GM19240 (cell line): ENCODE measurements at regions not wholly inside any gene's neighbourhood (a gene's known extent, or its start where the extent isn't known, plus 50 kb on each side); places are given as distances from the start of the nearest gene placed in this dataset.

Experiments used
- DNase-seq: peaks from one replicate; pipeline ENCODE4 v3.0.0; 2011; ENCODE audit warnings: low spot score; ENCODE audit not compliant: insufficient read length

GRCh38 chr22:48319321-48320047, 1508.2 kb downstream of the BRD1 start:
- no peak for DNase-seq

DNA sequence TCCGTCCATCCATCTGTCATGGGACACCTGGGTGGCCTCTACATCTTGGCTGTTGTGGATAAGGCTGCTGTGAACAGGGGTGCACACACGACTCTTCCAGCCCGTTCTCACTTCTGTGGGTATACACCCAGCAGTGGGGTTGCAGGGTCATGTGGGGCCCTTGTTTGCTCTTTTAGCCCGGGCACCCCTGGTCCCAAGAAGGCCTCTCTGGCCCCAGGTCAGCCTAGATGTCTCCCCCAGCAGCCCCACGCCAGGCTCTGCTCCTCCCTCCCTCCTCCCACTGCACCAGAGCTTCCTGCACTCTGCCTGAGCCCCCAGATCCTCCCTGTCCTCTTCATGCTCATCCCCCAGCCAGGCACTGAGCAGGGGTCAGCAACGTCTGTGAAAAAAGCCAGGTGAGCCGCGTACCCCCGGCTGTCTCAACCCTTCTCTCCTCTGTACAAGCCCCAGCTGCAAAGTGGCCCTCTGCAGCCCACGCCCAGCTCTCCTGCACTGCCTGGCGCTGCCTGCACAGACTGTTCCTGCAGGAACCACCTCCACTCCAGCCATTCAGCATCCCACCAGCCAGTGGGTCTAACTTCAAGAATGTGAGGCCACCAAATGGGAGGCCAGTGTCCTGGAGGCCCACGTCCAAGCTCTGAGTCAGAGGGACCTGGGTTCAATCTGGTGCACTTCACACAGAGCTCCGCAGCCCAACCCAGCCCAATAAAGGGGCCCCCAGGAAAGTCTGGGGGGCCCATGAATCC, 1508.9 kb downstream of the BRD1 start:
- DNase-seq = no peak

DNA sequence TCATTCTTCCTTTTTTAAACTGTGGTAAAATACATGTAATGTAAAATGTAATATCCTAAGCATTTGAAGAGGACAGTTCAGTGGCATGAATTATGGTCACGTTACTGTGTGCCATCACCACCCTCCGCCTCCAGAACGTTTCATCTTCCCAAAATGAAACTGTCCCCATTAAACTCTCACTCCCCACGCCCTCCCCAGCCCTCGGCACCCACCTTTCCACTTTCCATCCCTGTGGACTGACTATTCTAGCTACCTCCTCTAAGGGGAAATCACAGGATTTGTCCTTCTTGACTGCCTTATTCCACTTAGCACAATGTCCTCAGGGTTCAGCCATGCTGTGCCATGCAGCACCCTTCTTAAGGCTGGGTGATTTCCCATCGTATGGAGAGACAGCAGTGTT, 1509.5 kb downstream of the BRD1 start:
- no peak for DNase-seq

DNA sequence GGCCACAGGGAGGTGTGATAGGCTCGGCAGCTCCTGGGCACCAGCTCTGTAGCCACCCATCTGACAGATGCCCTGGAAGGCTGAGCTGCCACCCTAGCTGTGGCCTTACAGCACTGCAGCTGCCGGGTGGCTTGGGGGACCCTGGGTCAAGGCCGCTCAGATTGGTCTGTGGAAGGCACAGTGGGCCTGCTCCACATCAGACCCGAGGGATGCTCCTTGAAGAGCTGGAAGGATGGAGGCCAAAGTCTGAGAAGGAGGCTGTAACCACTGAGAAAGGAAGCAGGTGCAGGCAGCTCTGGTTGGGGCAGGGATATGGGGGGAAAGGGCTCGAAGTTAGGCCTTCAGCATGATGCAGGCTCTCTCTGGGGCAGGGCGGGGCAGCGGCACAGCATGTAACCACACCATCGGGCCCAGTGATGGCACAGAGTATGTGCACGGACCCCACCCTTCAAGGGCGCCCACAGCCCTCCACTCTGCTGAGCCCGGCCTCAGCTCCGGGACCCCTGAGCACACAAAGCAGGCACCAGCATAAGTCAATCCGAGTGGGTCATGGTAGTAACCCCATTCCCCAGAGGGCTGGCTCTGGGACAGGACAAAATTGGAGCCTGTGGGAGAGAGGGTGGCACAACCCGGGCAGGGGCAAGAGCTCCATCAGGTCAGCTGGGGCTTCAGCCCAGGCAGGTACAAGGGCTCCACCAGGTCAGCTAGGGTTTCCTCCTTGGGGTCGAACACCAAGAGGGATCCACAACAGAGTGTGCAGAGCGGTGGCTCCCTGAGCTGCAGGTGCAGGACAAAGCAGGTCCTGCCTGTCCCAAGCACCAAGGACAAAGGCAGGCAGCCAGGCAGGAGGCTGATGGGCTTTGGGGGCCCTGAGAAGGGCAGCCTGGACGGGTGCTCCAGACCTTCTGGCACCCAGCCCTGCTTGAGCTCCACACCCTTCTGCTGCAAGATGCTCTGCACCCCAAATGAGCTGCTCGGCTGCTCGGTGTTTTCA, 1511.1 kb downstream of the BRD1 start:
- no peak for DNase-seq

DNA sequence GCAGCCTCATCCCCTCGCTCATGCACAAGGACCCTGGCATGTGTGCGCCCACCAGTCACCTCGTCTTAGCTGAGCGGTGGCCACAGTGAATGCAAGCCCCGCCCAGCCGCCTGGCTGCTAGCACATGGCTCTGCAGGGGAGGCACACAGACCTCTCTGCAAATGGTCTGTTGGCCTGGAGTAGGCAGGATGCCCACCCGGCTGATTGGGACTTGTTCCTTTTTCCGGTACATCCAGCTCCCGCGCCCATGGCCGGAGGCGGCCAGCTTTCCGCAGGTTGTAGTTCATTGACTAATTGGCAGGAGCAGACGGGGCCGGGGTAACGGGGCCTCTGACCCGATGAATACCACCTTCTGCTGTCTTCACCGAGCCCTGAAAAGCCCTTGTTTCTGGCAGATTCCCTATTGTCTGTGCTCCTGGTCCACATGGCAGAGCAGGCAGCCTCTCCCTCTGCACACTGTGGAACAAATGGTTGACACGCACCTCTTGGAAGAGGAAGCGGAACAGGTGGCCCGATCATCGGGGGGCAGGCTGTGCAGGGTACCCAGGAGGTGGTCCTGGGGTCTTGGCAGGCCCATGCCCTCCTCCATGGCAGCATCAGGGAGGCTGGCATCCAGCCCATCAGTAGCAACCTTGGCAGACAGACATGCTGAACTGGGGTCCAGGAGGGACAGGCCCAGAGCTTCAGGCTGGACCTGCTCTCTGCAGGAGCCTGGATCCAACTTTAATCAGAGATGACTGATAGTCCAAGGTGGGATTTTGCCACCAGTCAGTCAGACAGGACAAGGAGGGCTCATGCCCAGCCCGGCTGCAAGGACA, 1512.0 kb downstream of the BRD1 start:
- no peak for DNase-seq

- DNase-seq = no peak
Measured at GRCh38 chr22:48314073-48314472, 1513.6 kb downstream of the BRD1 start.

GRCh38 chr22:48313175-48313830, 1514.4 kb downstream of the BRD1 start:
- no peak for DNase-seq

DNA sequence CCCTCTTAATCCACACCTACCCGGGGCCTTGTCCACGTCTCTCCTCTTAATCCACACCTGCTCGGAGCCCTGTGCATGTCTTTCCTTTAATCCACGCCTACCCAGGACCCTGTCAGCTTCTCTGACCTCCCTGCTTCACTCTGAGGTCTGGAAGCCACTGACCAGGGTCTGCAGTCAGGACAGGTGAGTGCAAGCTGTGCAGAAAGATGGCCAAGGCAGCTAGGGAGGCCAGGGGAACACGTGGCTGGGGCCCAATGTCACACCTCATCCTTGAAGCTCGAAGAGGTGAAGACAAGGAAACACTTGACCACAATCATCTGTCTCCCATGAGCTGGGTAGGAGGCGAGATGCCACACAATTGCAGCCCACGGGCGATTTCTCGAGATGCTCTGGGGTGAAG, 1516.9 kb downstream of the BRD1 start:
- DNase-seq = no peak

DNA sequence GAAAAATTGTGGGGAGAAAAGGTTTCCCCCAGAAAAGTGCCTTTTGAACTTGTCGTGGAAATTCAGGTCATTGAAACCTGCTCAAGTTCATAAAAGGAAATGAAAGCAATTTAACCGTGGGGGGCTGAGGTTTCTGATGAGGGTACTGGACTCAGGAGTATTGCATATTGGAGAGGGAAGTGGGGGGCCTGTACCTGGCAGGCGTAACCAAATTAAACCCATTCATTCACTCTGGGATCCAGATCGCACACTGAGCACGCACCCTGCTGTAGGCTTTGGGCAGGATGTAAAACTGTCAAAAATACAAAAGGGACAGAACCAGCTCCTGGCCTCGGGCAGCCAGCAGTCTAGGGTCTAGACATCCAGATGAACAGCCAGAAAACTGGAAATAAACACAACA, 1517.4 kb downstream of the BRD1 start:
- no peak for DNase-seq

DNA sequence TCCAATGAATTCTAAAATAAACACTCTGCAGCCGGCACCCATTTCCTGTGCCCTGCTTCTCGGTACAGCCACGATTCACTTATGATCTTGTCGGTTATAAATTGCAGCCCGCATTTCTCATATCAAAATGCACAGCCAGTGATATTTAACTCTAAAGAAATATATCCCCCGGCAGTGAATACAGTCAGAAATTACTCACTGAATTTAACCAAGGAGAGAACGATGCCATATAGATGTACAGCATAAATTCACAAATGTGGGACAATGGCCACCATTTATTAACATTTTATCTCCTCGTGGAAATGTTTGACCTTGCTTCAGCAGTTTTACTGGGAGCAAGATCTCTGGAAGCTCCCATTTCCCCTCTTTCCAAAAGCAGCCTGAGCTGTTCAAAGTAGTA, 1517.8 kb downstream of the BRD1 start:
- no peak for DNase-seq

GRCh38 chr22:48309115-48309705, 1518.5 kb downstream of the BRD1 start:
- no peak for DNase-seq

DNA sequence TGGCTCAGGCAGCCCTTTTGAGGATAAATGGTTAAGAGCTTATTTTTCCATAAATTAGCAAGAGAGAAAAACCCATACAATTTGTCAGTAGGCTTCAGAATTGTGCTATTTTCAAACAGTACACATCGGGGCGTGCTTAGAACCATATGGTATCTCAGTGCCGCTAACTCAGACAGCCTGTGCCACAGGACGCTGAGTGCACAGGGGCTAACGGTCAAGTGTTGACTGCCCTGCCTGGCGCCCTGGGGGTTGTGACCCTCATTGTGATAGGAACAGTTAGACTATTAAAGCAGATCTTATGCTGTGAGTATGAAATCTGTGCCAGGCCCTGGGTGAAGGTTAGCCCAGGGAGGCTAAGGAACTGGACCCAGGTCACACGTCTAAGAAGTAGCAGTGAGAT, 1519.7 kb downstream of the BRD1 start:
- DNase-seq = no peak

DNA sequence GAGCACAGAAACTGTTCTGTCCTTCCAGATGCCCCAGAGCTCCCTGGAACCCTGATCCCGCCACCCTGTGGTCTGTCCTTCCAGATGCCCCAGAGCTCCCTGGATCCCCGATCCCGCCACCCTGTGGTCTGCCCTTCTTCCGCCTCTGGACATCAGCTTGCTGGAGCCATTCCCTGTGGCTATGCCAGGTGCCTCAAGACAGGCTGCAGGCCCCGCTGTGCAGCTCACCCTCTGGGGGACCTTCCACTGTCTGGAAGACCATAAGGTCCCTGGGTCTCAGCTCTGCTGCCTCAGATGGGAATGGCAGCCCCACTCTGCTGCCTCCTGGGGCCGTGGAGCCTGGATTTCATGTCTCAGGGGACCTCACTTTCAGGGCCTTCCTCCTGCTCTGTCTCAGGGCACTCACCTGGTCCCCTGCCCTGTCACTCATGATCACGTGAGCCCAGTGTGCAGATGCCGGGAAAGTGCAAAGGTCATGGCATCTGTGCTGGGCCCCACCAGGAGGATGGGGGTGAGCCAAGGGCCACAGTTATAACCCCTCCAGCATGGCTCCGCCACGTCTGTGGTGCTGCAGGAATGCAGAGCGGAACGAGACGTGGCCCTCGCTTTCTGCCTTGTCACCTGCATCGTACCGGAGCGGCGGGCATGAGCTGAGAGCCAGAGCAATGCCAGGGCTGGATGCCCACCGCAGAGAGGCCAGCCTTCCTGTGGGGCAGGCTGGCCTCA, 1520.7 kb downstream of the BRD1 start:
- DNase-seq = no peak

DNA sequence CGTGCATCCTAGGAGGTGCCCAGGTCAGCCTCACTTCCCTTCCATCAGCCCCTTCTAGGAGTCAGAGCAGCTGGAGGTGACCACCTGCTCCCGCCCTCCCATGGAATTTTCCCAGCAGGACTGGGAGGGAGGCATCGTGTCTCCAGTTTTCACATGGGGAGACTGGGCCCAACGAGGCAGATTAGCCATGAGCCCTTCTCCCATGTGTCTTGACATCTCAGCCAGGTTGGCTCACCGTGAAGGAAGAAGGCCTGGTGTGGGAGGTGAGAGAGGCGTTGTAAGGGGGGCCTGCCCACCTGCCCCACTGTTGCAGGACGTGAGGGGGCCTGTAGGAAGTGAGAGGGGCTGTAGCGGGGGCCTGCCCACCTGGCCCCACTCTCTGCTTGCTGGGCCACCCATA, 1521.4 kb downstream of the BRD1 start:
- DNase-seq = no peak

- no peak for DNase-seq
Measured at GRCh38 chr22:48305726-48306235, 1521.9 kb downstream of the BRD1 start.

GRCh38 chr22:48303369-48303725, 1524.3 kb downstream of the BRD1 start:
- no peak for DNase-seq

DNA sequence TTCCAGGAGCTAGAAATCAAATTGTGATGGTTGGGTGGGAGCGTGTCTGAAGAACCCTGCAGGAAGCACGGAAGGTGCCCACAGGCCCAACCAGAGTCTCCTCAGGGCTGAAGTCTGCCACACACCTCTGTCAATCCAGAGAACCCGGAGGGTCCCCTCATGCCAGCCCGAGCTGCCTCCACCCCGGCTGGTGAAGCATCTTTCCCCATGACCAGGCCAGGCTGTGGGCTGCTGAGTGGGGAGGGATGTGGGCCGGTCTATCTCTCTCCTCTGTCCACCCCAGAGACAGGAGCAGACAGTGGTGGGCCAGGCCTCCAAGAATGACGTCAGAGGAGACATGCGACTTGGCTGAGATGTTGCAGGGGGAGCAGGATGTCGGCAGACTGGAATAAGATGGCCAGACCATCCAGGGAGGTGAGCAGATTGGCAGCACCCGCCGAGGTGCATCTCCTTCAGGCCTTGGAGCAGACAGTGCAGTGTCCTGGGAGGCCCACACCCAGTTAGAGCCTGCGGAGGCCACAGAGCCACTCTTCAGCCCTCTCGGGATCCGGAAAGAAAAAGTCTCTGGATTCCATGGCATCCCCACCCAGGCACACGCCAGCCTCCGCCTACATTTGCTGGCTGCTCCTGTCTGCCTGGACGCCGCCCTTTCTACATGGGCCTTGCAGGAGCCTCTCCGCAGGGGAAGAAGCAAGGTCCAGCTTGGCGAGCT, 1524.9 kb downstream of the BRD1 start:
- no peak for DNase-seq

GRCh38 chr22:48301908-48302307, 1525.8 kb downstream of the BRD1 start:
- no peak for DNase-seq

GRCh38 chr22:48301421-48301820, 1526.3 kb downstream of the BRD1 start:
- DNase-seq = no peak
